ENCODE measurements at regions not wholly inside any gene's neighbourhood (a gene's known extent, or its start where the extent isn't known, plus 50 kb on each side); places are given as distances from the start of the nearest gene placed in this dataset.
"Not testable (repeated sequence)": the region's sequence is repeated elsewhere in the genome, so short reads cannot be mapped to it uniquely, and the experiment has no call there.

GRCh38 chr9:84054341-84055010 lies 73.9 kb downstream of the RMI1 start:
- DNase-seq: no peak

- DNase-seq: no peak
Measured at GRCh38 chr9:84057662-84058061, 77.1 kb downstream of the RMI1 start.

- no peak for DNase-seq
Measured at GRCh38 chr9:84059936-84060335, 79.3 kb downstream of the RMI1 start.

GRCh38 chr9:84061613-84062193 lies 81.1 kb downstream of the RMI1 start:
- no peak for DNase-seq

GRCh38 chr9:84062538-84062937 lies 81.9 kb downstream of the RMI1 start:
- DNase-seq: no peak

GRCh38 chr9:84067821-84068220 lies 87.2 kb downstream of the RMI1 start:
- DNase-seq: no peak

GRCh38 chr9:84068872-84069271 lies 88.3 kb downstream of the RMI1 start:
- no peak for DNase-seq

GRCh38 chr9:84070590-84070989 lies 90.0 kb downstream of the RMI1 start:
- DNase-seq: no peak

GRCh38 chr9:84072621-84073180 lies 92.1 kb downstream of the RMI1 start:
- no peak for DNase-seq

GRCh38 chr9:84075004-84075403 lies 94.4 kb downstream of the RMI1 start:
- no peak for DNase-seq

GRCh38 chr9:84076384-84076783 lies 95.8 kb downstream of the RMI1 start:
- DNase-seq: no peak

GRCh38 chr9:84077816-84078215 lies 97.2 kb downstream of the RMI1 start:
- DNase-seq: not testable (repeated sequence)

GRCh38 chr9:84079994-84080393 lies 99.4 kb downstream of the RMI1 start:
- no peak for DNase-seq

- DNase-seq: no peak
Measured at GRCh38 chr9:84101964-84102632, 121.5 kb downstream of the RMI1 start.

GRCh38 chr9:84103651-84104377 lies 123.2 kb downstream of the RMI1 start:
- no peak for DNase-seq

GRCh38 chr9:84107081-84107480 lies 126.5 kb downstream of the RMI1 start:
- no peak for DNase-seq

- no peak for DNase-seq
Measured at GRCh38 chr9:84107995-84108394, 127.4 kb downstream of the RMI1 start.

GRCh38 chr9:84111726-84112125 lies 131.1 kb downstream of the RMI1 start:
- DNase-seq: no peak

- DNase-seq: no peak
Measured at GRCh38 chr9:84121991-84122523, 141.5 kb downstream of the RMI1 start.

GRCh38 chr9:84122572-84122971 lies 142.0 kb downstream of the RMI1 start:
- no peak for DNase-seq

- DNase-seq: no peak
Measured at GRCh38 chr9:84123648-84124406, 143.2 kb downstream of the RMI1 start.

- DNase-seq: no peak
Measured at GRCh38 chr9:84125046-84125445, 144.4 kb downstream of the RMI1 start.

All from CD4-positive, alpha-beta T cell treated with Interleukin-4 for 1 hour (primary cell).